NCI-H446 (cell line): ENCODE measurements at regions not wholly inside any gene's neighbourhood (a gene's known extent, or its start where the extent isn't known, plus 50 kb on each side); places are given as distances from the start of the nearest gene placed in this dataset.
A peak's percentile ranks its signal among the peaks of the same experiment; 100 is the strongest.
"Not testable (repeated sequence)": the region's sequence is repeated elsewhere in the genome, so short reads cannot be mapped to it uniquely, and the experiment has no call there.

Experiments
- DNase-seq, 2 experiments: peaks; one replicate each; lab custom pipeline; 2025; lab: John Stamatoyannopoulos, UW

GRCh38 chr7:125253452-125254190, 324.0 kb upstream of the POT1 start:
- DNase-seq, result no peak

- no peak for DNase-seq
Observed at GRCh38 chr7:125247514-125248098, 318.0 kb upstream of the POT1 start.

- DNase-seq, result no peak
Observed at GRCh38 chr7:125246706-125247105, 317.1 kb upstream of the POT1 start.

GRCh38 chr7:125241548-125241947, 311.9 kb upstream of the POT1 start:
- no peak for DNase-seq

GRCh38 chr7:125222596-125222995, 293.0 kb upstream of the POT1 start:
- peak in 1 of 2 experiments; percentile 29 for DNase-seq

- DNase-seq, result no peak
Observed at GRCh38 chr7:125218076-125218475, 288.5 kb upstream of the POT1 start.

- DNase-seq, result no peak
Observed at GRCh38 chr7:125201002-125201401, 271.4 kb upstream of the POT1 start.

- no peak for DNase-seq
Observed at GRCh38 chr7:125197731-125198393, 268.2 kb upstream of the POT1 start.

GRCh38 chr7:125195156-125195555, 265.5 kb upstream of the POT1 start:
- DNase-seq, result no peak

- DNase-seq, result no peak
Observed at GRCh38 chr7:125193263-125193662, 263.6 kb upstream of the POT1 start.

- no peak for DNase-seq
Observed at GRCh38 chr7:125184801-125185200, 255.2 kb upstream of the POT1 start.

- DNase-seq, result not testable (repeated sequence)
Observed at GRCh38 chr7:125181569-125182267, 252.1 kb upstream of the POT1 start.

GRCh38 chr7:125173571-125173970, 243.9 kb upstream of the POT1 start:
- DNase-seq, result no peak

- DNase-seq, result no peak
Observed at GRCh38 chr7:125169088-125169487, 239.5 kb upstream of the POT1 start.

GRCh38 chr7:125154930-125155329, 225.3 kb upstream of the POT1 start:
- no peak for DNase-seq

- DNase-seq, result peak in 1 of 2 experiments; percentile 27
Observed at GRCh38 chr7:125149151-125149550, 219.5 kb upstream of the POT1 start.

- DNase-seq, result no peak
Observed at GRCh38 chr7:125147047-125147446, 217.4 kb upstream of the POT1 start.

GRCh38 chr7:125136755-125137532, 207.3 kb upstream of the POT1 start:
- DNase-seq, result no peak

- DNase-seq, result no peak
Observed at GRCh38 chr7:125136341-125136740, 206.7 kb upstream of the POT1 start.

GRCh38 chr7:125130173-125130572, 200.5 kb upstream of the POT1 start:
- DNase-seq, result no peak

- no peak for DNase-seq
Observed at GRCh38 chr7:125127304-125127703, 197.7 kb upstream of the POT1 start.

GRCh38 chr7:125126376-125126775, 196.8 kb upstream of the POT1 start:
- peak in 1 of 2 experiments; percentile 43 for DNase-seq
